Brain microvascular endothelial cell (primary cell): ENCODE measurements at regions not wholly inside any gene's neighbourhood (a gene's known extent, or its start where the extent isn't known, plus 50 kb on each side); places are given as distances from the start of the nearest gene placed in this dataset.

Experiments used
- DNase-seq: peaks from one replicate; pipeline ENCODE4 v3.0.0-alpha.2; 2020
- H3K27ac ChIP-seq: fragments of 250-450 bp; sonication (Bioruptor Pico); 2 replicates; pipeline ENCODE4 v1.5.1; 2020; ENCODE audit warnings: mild to moderate bottlenecking, moderate library complexity
- H3K27me3 ChIP-seq: fragments of 250-450 bp; sonication (Bioruptor Pico); replicated peaks from 2 replicates; pipeline ENCODE4 v1.5.1; 2020; ENCODE audit warnings: mild to moderate bottlenecking
- H3K36me3 ChIP-seq: fragments of 250-450 bp; sonication (Bioruptor Pico); replicated peaks from 2 replicates; pipeline ENCODE4 v1.5.1; 2020; ENCODE audit warnings: mild to moderate bottlenecking
- H3K4me3 ChIP-seq: 2 replicates; pipeline ENCODE4 v1.5.1; 2011; ENCODE audit warnings: low read depth, mild to moderate bottlenecking, control low read depth, low read length, moderate library complexity
- CTCF ChIP-seq: IDR thresholded peaks from 2 replicates; pipeline ENCODE4 v1.5.1; 2011; ENCODE audit warnings: low read depth, mild to moderate bottlenecking, moderate library complexity, low read length, control low read depth, inconsistent platforms; ENCODE audit errors: missing control alignments
- in situ Hi-C: cut with HindIII; loops from 2 replicates; pipeline ENCODE4 v1.10.0; 2017; ENCODE audit warnings: low sequenced_read_pairs, low pct_ligation_motif_present

GRCh38 chr7:48872548-48872947 is 51.8 kb upstream of the CDC14C start:
- Histone ChIP-seq H3K27me3 (no peaks in the 10 kb centered on the region), H3K27ac (no peak overlapping the region), H3K4me3 (no peak overlapping the region), H3K36me3 (no peaks in the 10 kb centered on the region)
- no peak for DNase-seq
- in situ Hi-C loops, result no loop called here
- TF ChIP-seq CTCF, result no peak
